ENCODE measurements at regions not wholly inside any gene's neighbourhood (a gene's known extent, or its start where the extent isn't known, plus 50 kb on each side); places are given as distances from the start of the nearest gene placed in this dataset.

GRCh38 chrX:131894995-131895394, 128.1 kb upstream of the STK26 start:
- H3K9me3 Mint-ChIP-seq = no peaks in the 10 kb centered on the region
- no peak overlapping the region for H3K27ac Mint-ChIP-seq
- H3K27me3 Mint-ChIP-seq = no peaks in the 10 kb centered on the region
- no peaks in the 10 kb centered on the region for H3K4me1 Mint-ChIP-seq
- H3K36me3 Mint-ChIP-seq = no peaks in the 10 kb centered on the region
- H3K4me3 Mint-ChIP-seq = no peak overlapping the region
- CTCF ChIA-PET = interaction anchor here (1.7 kb wide), 1 partner anchor 176 kb away, joined by 3 read pairs; no protein-coding TSS in a partner anchor
- no peak for DNase-seq

- no peak for DNase-seq
- Mint-ChIP-seq H3K4me1 (no peaks in the 10 kb centered on the region), H3K27ac (no peak overlapping the region), H3K9me3 (no peaks in the 10 kb centered on the region), H3K36me3 (no peaks in the 10 kb centered on the region), H3K4me3 (no peak overlapping the region), H3K27me3 (no peaks in the 10 kb centered on the region)
- CTCF ChIA-PET = interaction anchor here (0.7 to 1.7 kb wide), 3 partner anchors 54 to 176 kb away, joined by 3 read pairs; no protein-coding TSS in a partner anchor
These were observed 127.3 kb upstream of the STK26 start for GRCh38 chrX:131895807-131896206.

GRCh38 chrX:131901546-131901945, 121.6 kb upstream of the STK26 start:
- no peaks in the 10 kb centered on the region for H3K36me3 Mint-ChIP-seq
- CTCF ChIA-PET = no interaction called here
- no peak overlapping the region for H3K27ac Mint-ChIP-seq
- no peak for DNase-seq
- no peaks in the 10 kb centered on the region for H3K4me1 Mint-ChIP-seq
- H3K4me3 Mint-ChIP-seq = no peak overlapping the region
- H3K9me3 Mint-ChIP-seq = no peaks in the 10 kb centered on the region
- no peaks in the 10 kb centered on the region for H3K27me3 Mint-ChIP-seq

GRCh38 chrX:131907488-131908314, 115.4 kb upstream of the STK26 start:
- no peaks in the 10 kb centered on the region for H3K36me3 Mint-ChIP-seq
- H3K4me1 Mint-ChIP-seq = no peaks in the 10 kb centered on the region
- H3K4me3 Mint-ChIP-seq = no peak overlapping the region
- H3K27ac Mint-ChIP-seq = no peak overlapping the region
- H3K9me3 Mint-ChIP-seq = no peaks in the 10 kb centered on the region
- CTCF ChIA-PET = no interaction called here
- DNase-seq = no peak
- H3K27me3 Mint-ChIP-seq = no peaks in the 10 kb centered on the region

GRCh38 chrX:131910586-131910985, 112.5 kb upstream of the STK26 start:
- H3K9me3 Mint-ChIP-seq = no peaks in the 10 kb centered on the region
- H3K27ac Mint-ChIP-seq = no peak overlapping the region
- CTCF ChIA-PET = no interaction called here
- no peak overlapping the region for H3K4me3 Mint-ChIP-seq
- no peak for DNase-seq
- H3K36me3 Mint-ChIP-seq = no peaks in the 10 kb centered on the region
- no peaks in the 10 kb centered on the region for H3K4me1 Mint-ChIP-seq
- H3K27me3 Mint-ChIP-seq = no peaks in the 10 kb centered on the region

GRCh38 chrX:131915488-131915887, 107.6 kb upstream of the STK26 start:
- Mint-ChIP-seq H3K36me3 (no peaks in the 10 kb centered on the region), H3K9me3 (no peaks in the 10 kb centered on the region), H3K27ac (no peak overlapping the region), H3K4me1 (no peaks in the 10 kb centered on the region), H3K27me3 (no peaks in the 10 kb centered on the region), H3K4me3 (no peak overlapping the region)
- DNase-seq = no peak
- CTCF ChIA-PET = no interaction called here

- DNase-seq = no peak
- H3K36me3 Mint-ChIP-seq = no peaks in the 10 kb centered on the region
- no peaks in the 10 kb centered on the region for H3K4me1 Mint-ChIP-seq
- no peaks in the 10 kb centered on the region for H3K27me3 Mint-ChIP-seq
- H3K4me3 Mint-ChIP-seq = no peak overlapping the region
- H3K9me3 Mint-ChIP-seq = no peaks in the 10 kb centered on the region
- H3K27ac Mint-ChIP-seq = no peak overlapping the region
- CTCF ChIA-PET = no interaction called here
These were observed 105.5 kb upstream of the STK26 start for GRCh38 chrX:131917588-131917987.

GRCh38 chrX:131918839-131919238, 104.3 kb upstream of the STK26 start:
- Mint-ChIP-seq H3K4me1 (no peaks in the 10 kb centered on the region), H3K27ac (no peak overlapping the region), H3K4me3 (no peak overlapping the region), H3K9me3 (no peaks in the 10 kb centered on the region), H3K36me3 (no peaks in the 10 kb centered on the region), H3K27me3 (no peaks in the 10 kb centered on the region)
- CTCF ChIA-PET = no interaction called here
- DNase-seq = no peak

- H3K4me3 Mint-ChIP-seq = no peak overlapping the region
- no peaks in the 10 kb centered on the region for H3K4me1 Mint-ChIP-seq
- H3K36me3 Mint-ChIP-seq = no peaks in the 10 kb centered on the region
- H3K27ac Mint-ChIP-seq = no peak overlapping the region
- no peak for DNase-seq
- CTCF ChIA-PET = no interaction called here
- H3K27me3 Mint-ChIP-seq = no peaks in the 10 kb centered on the region
- H3K9me3 Mint-ChIP-seq = no peaks in the 10 kb centered on the region
These were observed 99.4 kb upstream of the STK26 start for GRCh38 chrX:131923614-131924250.

- CTCF ChIA-PET = no interaction called here
- H3K4me3 Mint-ChIP-seq = no peak overlapping the region
- H3K36me3 Mint-ChIP-seq = peaks cover 1% of the 10 kb centered on the region
- H3K9me3 Mint-ChIP-seq = no peaks in the 10 kb centered on the region
- H3K4me1 Mint-ChIP-seq = no peaks in the 10 kb centered on the region
- DNase-seq = no peak
- no peak overlapping the region for H3K27ac Mint-ChIP-seq
- no peaks in the 10 kb centered on the region for H3K27me3 Mint-ChIP-seq
These were observed 84.4 kb upstream of the STK26 start for GRCh38 chrX:131938749-131939148.

GRCh38 chrX:131942034-131942433, 81.1 kb upstream of the STK26 start:
- Mint-ChIP-seq H3K9me3 (no peaks in the 10 kb centered on the region), H3K4me1 (no peaks in the 10 kb centered on the region), H3K36me3 (no peaks in the 10 kb centered on the region), H3K27me3 (no peaks in the 10 kb centered on the region), H3K27ac (no peak overlapping the region), H3K4me3 (no peak overlapping the region)
- CTCF ChIA-PET = no interaction called here
- no peak for DNase-seq

- Mint-ChIP-seq H3K36me3 (no peaks in the 10 kb centered on the region), H3K4me3 (no peak overlapping the region), H3K27me3 (no peaks in the 10 kb centered on the region), H3K4me1 (no peaks in the 10 kb centered on the region), H3K9me3 (no peaks in the 10 kb centered on the region), H3K27ac (no peak overlapping the region)
- DNase-seq = no peak
- CTCF ChIA-PET = interaction anchor here (0.6 kb wide), 1 partner anchor 43 kb away, joined by 3 read pairs; no protein-coding TSS in a partner anchor
These were observed 77.9 kb upstream of the STK26 start for GRCh38 chrX:131944936-131945902.

- H3K27me3 Mint-ChIP-seq = no peaks in the 10 kb centered on the region
- CTCF ChIA-PET = no interaction called here
- no peaks in the 10 kb centered on the region for H3K9me3 Mint-ChIP-seq
- DNase-seq = no peak
- no peaks in the 10 kb centered on the region for H3K36me3 Mint-ChIP-seq
- no peak overlapping the region for H3K4me3 Mint-ChIP-seq
- H3K27ac Mint-ChIP-seq = no peak overlapping the region
- peaks cover 4% of the 10 kb centered on the region for H3K4me1 Mint-ChIP-seq
These were observed 71.9 kb upstream of the STK26 start for GRCh38 chrX:131951166-131951565.

- Mint-ChIP-seq H3K4me3 (no peak overlapping the region), H3K36me3 (peaks cover 1% of the 10 kb centered on the region), H3K4me1 (peaks cover 4% of the 10 kb centered on the region), H3K9me3 (no peaks in the 10 kb centered on the region), H3K27ac (no peak overlapping the region), H3K27me3 (no peaks in the 10 kb centered on the region)
- no peak for DNase-seq
- CTCF ChIA-PET = no interaction called here
These were observed 67.9 kb upstream of the STK26 start for GRCh38 chrX:131955099-131955777.

All from activated naive CD4-positive, alpha-beta T cell treated with anti-CD3 and anti-CD28 coated beads, Interleukin-2, amount 10 ng/mL, durations not matched to agents 7 days and 5 days (primary cell).